ENCODE measurements at regions not wholly inside any gene's neighbourhood (a gene's known extent, or its start where the extent isn't known, plus 50 kb on each side); places are given as distances from the start of the nearest gene placed in this dataset.

- TF ChIP-seq CTCF (IDR thresholded peaks at IDR 0.05) = no peak
- no peak for TF ChIP-seq POLR2A (IDR thresholded peaks at IDR 0.05)
These were observed 721.4 kb downstream of the CBLN4 start for GRCh38 chr20:55283889-55284288.
